Epithelial cell of esophagus (primary cell): ENCODE measurements at regions not wholly inside any gene's neighbourhood (a gene's known extent, or its start where the extent isn't known, plus 50 kb on each side); places are given as distances from the start of the nearest gene placed in this dataset.

Experiments
- DNase-seq: peaks from one replicate; pipeline ENCODE4 v3.0.0; 2010; ENCODE audit warnings: low read depth
- H3K4me3 ChIP-seq: 2 replicates; pipeline ENCODE4 v1.5.1; 2011; ENCODE audit warnings: mild to moderate bottlenecking, low read length, control low read depth
- CTCF ChIP-seq: IDR thresholded peaks from 2 replicates; pipeline ENCODE4 v1.5.1; 2011; ENCODE audit warnings: low read depth, mild to moderate bottlenecking, low read length, control low read depth, inconsistent platforms; ENCODE audit not compliant: insufficient read depth; ENCODE audit errors: missing control alignments

- no peak overlapping the region for H3K4me3 ChIP-seq
- no peak for TF ChIP-seq CTCF
- DNase-seq: no peak
Measured at GRCh38 chr2:176500901-176501300, 231.7 kb downstream of the MTX2 start.

- no peak overlapping the region for H3K4me3 ChIP-seq
- no peak for DNase-seq
- no peak for TF ChIP-seq CTCF
Measured at GRCh38 chr2:176501617-176502016, 232.4 kb downstream of the MTX2 start.

GRCh38 chr2:176502619-176503018, 233.4 kb downstream of the MTX2 start:
- no peak for DNase-seq
- TF ChIP-seq CTCF: no peak

GRCh38 chr2:176503776-176504175, 234.5 kb downstream of the MTX2 start:
- no peak for TF ChIP-seq CTCF
- H3K4me3 ChIP-seq: no peak overlapping the region
- no peak for DNase-seq

More at GRCh38 chr2:176502619-176503018, 233.4 kb downstream of the MTX2 start:
- no peak overlapping the region for H3K4me3 ChIP-seq

- no peak overlapping the region for H3K4me3 ChIP-seq
- no peak for TF ChIP-seq CTCF
- DNase-seq: no peak
Measured at GRCh38 chr2:176504440-176504839, 235.2 kb downstream of the MTX2 start.

GRCh38 chr2:176507786-176508185, 238.5 kb downstream of the MTX2 start:
- DNase-seq: no peak
- no peak overlapping the region for H3K4me3 ChIP-seq
- no peak for TF ChIP-seq CTCF

GRCh38 chr2:176508374-176508773, 239.1 kb downstream of the MTX2 start:
- no peak for DNase-seq
- TF ChIP-seq CTCF: no peak
- no peak overlapping the region for H3K4me3 ChIP-seq
